GM21723 (cell line): ENCODE measurements at regions not wholly inside any gene's neighbourhood (a gene's known extent, or its start where the extent isn't known, plus 50 kb on each side); places are given as distances from the start of the nearest gene placed in this dataset.
"Not testable (repeated sequence)": the region's sequence is repeated elsewhere in the genome, so short reads cannot be mapped to it uniquely, and the experiment has no call there.

Source experiments
- ATAC-seq: cut with Tn5 transposase; IDR thresholded peaks from one replicate; pipeline ENCODE4 v1.9.1; 2021; ENCODE audit warnings: mild to moderate bottlenecking, moderate library complexity; ENCODE audit not compliant: unreplicated experiment

GRCh38 chr20:56689318-56689717, 60.2 kb downstream of the TFAP2C start:
- ATAC-seq, result no peak

GRCh38 chr20:56689852-56690485, 60.9 kb downstream of the TFAP2C start:
- no peak for ATAC-seq

GRCh38 chr20:56690531-56691175, 61.5 kb downstream of the TFAP2C start:
- no peak for ATAC-seq

- no peak for ATAC-seq
Observed at GRCh38 chr20:56691325-56691998, 62.4 kb downstream of the TFAP2C start.

- ATAC-seq, result no peak
Observed at GRCh38 chr20:56693217-56693616, 64.1 kb downstream of the TFAP2C start.

GRCh38 chr20:56697476-56697875, 68.4 kb downstream of the TFAP2C start:
- ATAC-seq, result no peak

GRCh38 chr20:56698297-56698696, 69.2 kb downstream of the TFAP2C start:
- ATAC-seq, result no peak

GRCh38 chr20:56698749-56699148, 69.6 kb downstream of the TFAP2C start:
- ATAC-seq, result no peak

GRCh38 chr20:56702931-56703840, 74.1 kb downstream of the TFAP2C start:
- no peak for ATAC-seq

GRCh38 chr20:56706867-56707360, 77.8 kb downstream of the TFAP2C start:
- no peak for ATAC-seq

- no peak for ATAC-seq
Observed at GRCh38 chr20:56708991-56709390, 79.9 kb downstream of the TFAP2C start.

- ATAC-seq, result no peak
Observed at GRCh38 chr20:56710125-56710524, 81.0 kb downstream of the TFAP2C start.

GRCh38 chr20:56710577-56710976, 81.5 kb downstream of the TFAP2C start:
- not testable (repeated sequence) for ATAC-seq

- ATAC-seq, result no peak
Observed at GRCh38 chr20:56711018-56711417, 81.9 kb downstream of the TFAP2C start.

GRCh38 chr20:56715309-56715708, 86.2 kb downstream of the TFAP2C start:
- ATAC-seq, result no peak

- no peak for ATAC-seq
Observed at GRCh38 chr20:56715902-56716519, 86.9 kb downstream of the TFAP2C start.

GRCh38 chr20:56716806-56717205, 87.7 kb downstream of the TFAP2C start:
- no peak for ATAC-seq

GRCh38 chr20:56718816-56719215, 89.7 kb downstream of the TFAP2C start:
- no peak for ATAC-seq

GRCh38 chr20:56720620-56721213, 91.6 kb downstream of the TFAP2C start:
- ATAC-seq, result no peak

- no peak for ATAC-seq
Observed at GRCh38 chr20:56722042-56722441, 92.9 kb downstream of the TFAP2C start.
